H1 (cell line): ENCODE measurements at regions not wholly inside any gene's neighbourhood (a gene's known extent, or its start where the extent isn't known, plus 50 kb on each side); places are given as distances from the start of the nearest gene placed in this dataset.
"Not testable (repeated sequence)": the region's sequence is repeated elsewhere in the genome, so short reads cannot be mapped to it uniquely, and the experiment has no call there.

Experiments
- CTCF ChIA-PET: fragments of 300-600 bp; sonication (Branson Sonifier 250); formaldehyde crosslinking; loops from one replicate; lab custom pipeline; 2021; ENCODE audit not compliant: partially characterized antibody; lab: Charles Lee
- POLR2A ChIA-PET: fragments of 300-600 bp; sonication (Branson Sonifier 250); formaldehyde crosslinking; loops from one replicate; lab custom pipeline; 2021; ENCODE audit warnings: inconsistent platforms; ENCODE audit not compliant: partially characterized antibody; lab: Charles Lee
- DNase-seq, 2 experiments: peaks; one replicate each; pipeline versions ENCODE4 v3.0.0 to v3.0.0-alpha.2; 2010 to 2022; ENCODE audit warnings: low spot score in 2 of 2, low read depth in 1 of 2, mixed read lengths in 1 of 2
- FAIRE-seq: peaks from 2 replicates; lab custom pipeline; 2011; peaks lifted over from hg19 to GRCh38; lab: Jason Lieb, UNC
- H2AFZ ChIP-seq: 2 replicates; pipeline ENCODE4 v1.8.1; 2012; ENCODE audit warnings: low read length, inconsistent platforms
- H2AK5ac ChIP-seq: 2 replicates; pipeline ENCODE4 v1.6.1; 2013; ENCODE audit warnings: low read depth, low read length
- H2BK120ac ChIP-seq: replicated peaks from 2 replicates; pipeline ENCODE3; 2013; ENCODE audit warnings: low read depth, low read length, inconsistent platforms
- H2BK12ac ChIP-seq: 2 replicates; pipeline ENCODE4 v1.6.1; 2013; ENCODE audit warnings: low read depth, low read length
- H2BK15ac ChIP-seq: 2 replicates; pipeline ENCODE4 v1.6.1; 2013; ENCODE audit warnings: low read length
- H2BK20ac ChIP-seq: 2 replicates; pipeline ENCODE4 v1.6.1; 2013; ENCODE audit warnings: low read length
- H2BK5ac ChIP-seq: 2 replicates; pipeline ENCODE4 v1.6.1; 2013; ENCODE audit warnings: low read depth, low read length
- H3K14ac ChIP-seq: 2 replicates; pipeline ENCODE4 v1.6.1; 2013; ENCODE audit warnings: inconsistent platforms; ENCODE audit not compliant: insufficient read length
- H3K18ac ChIP-seq: 2 replicates; pipeline ENCODE4 v1.6.1; 2013; ENCODE audit warnings: low read length; ENCODE audit errors: extremely low read depth
- H3K23ac ChIP-seq: 2 replicates; pipeline ENCODE4 v1.6.1; 2013; ENCODE audit warnings: inconsistent platforms; ENCODE audit not compliant: insufficient read length
- H3K23me2 ChIP-seq: 2 replicates; pipeline ENCODE4 v1.6.1; 2013; ENCODE audit warnings: low read depth, low read length
- H3K27ac ChIP-seq: 2 replicates; pipeline ENCODE4 v1.6.1; 2011; ENCODE audit warnings: low read depth, low read length, inconsistent platforms
- H3K27me3 ChIP-seq, 4 experiments: replicated peaks in 1 of 4; 1 replicate in 1 of 4; 2 replicates in 3 of 4; pipeline versions ENCODE4 v1.6.1 to v1.8.1; 2011 to 2013; ENCODE audit warnings: low read length in 3 of 4, mild to moderate bottlenecking in 3 of 4, inconsistent platforms in 2 of 4, mixed read lengths in 2 of 4, moderate library complexity in 1 of 4; ENCODE audit not compliant: control insufficient read depth in 3 of 4, insufficient read depth in 3 of 4; ENCODE audit errors: extremely low read depth in 1 of 4
- H3K36me3 ChIP-seq, 4 experiments: 2 replicates each; pipeline versions ENCODE4 v1.6.1 to v1.8.1; 2011 to 2013; ENCODE audit warnings: mild to moderate bottlenecking in 4 of 4, low read length in 3 of 4, moderate library complexity in 2 of 4, control low read depth in 1 of 4, inconsistent platforms in 1 of 4; ENCODE audit not compliant: insufficient read depth in 4 of 4, control insufficient read depth in 2 of 4
- H3K4ac ChIP-seq: replicated peaks from 2 replicates; pipeline ENCODE3; 2013; ENCODE audit warnings: low read length, low read depth, mixed read lengths, inconsistent platforms; ENCODE audit not compliant: insufficient read length
- H3K4me1 ChIP-seq, 4 experiments: replicated peaks in 1 of 4; 1 replicate in 1 of 4; 2 replicates in 3 of 4; pipeline versions ENCODE4 v1.6.1 to v1.8.1; 2011 to 2013; ENCODE audit warnings: low read length in 3 of 4, inconsistent platforms in 2 of 4, mixed read lengths in 1 of 4; ENCODE audit not compliant: insufficient read depth in 4 of 4, control insufficient read depth in 3 of 4
- H3K4me2 ChIP-seq, 2 experiments: 2 replicates each; pipeline versions ENCODE4 v1.6.1 to v1.8.1; 2011 to 2013; ENCODE audit warnings: low read depth in 2 of 2, low read length in 2 of 2, control low read depth in 1 of 2, inconsistent platforms in 1 of 2, mild to moderate bottlenecking in 1 of 2; ENCODE audit not compliant: insufficient read depth in 1 of 2
- H3K4me3 ChIP-seq, 4 experiments: fragments of 200-600, 300-600 bp in 1 of 4; sonication (generic), shearing (Covaris generic), sonication (Bioruptor Twin) in 1 of 4; 2 replicates each; pipeline versions ENCODE4 v1.5.1 to v1.8.1; 2011 to 2016; ENCODE audit warnings: low read length in 4 of 4, low read depth in 3 of 4, control low read depth in 2 of 4, inconsistent platforms in 2 of 4, mild to moderate bottlenecking in 2 of 4, mixed read lengths in 1 of 4, moderate library complexity in 1 of 4; ENCODE audit not compliant: insufficient read depth in 2 of 4; ENCODE audit errors: extremely low read depth in 1 of 4
- H3K56ac ChIP-seq: replicated peaks from 2 replicates; pipeline ENCODE3; 2013; ENCODE audit warnings: low read depth, mild to moderate bottlenecking, mixed read lengths, low read length, inconsistent platforms; ENCODE audit not compliant: insufficient read length
- H3K79me1 ChIP-seq: 2 replicates; pipeline ENCODE4 v1.6.1; 2013; ENCODE audit warnings: low read depth, low read length, control low read depth
- H3K79me2 ChIP-seq, 2 experiments: 2 replicates each; pipeline versions ENCODE4 v1.6.1 to v1.8.1; 2012 to 2013; ENCODE audit warnings: low read length in 2 of 2, mild to moderate bottlenecking in 2 of 2, inconsistent platforms in 1 of 2; ENCODE audit not compliant: insufficient read depth in 2 of 2, control insufficient read depth in 1 of 2
- H3K9ac ChIP-seq, 4 experiments: replicated peaks in 1 of 4; 1 replicate in 1 of 4; 2 replicates in 3 of 4; pipeline versions ENCODE4 v1.6.1 to v1.8.1; 2011 to 2013; ENCODE audit warnings: low read depth in 3 of 4, low read length in 3 of 4, control low read depth in 2 of 4, mild to moderate bottlenecking in 2 of 4, moderate library complexity in 2 of 4, inconsistent platforms in 1 of 4; ENCODE audit errors: extremely low read depth in 1 of 4
- H3K9me3 ChIP-seq, 2 experiments: 2 replicates each; pipeline versions ENCODE4 v1.6.1 to v1.8.1; 2012 to 2013; ENCODE audit warnings: mild to moderate bottlenecking in 2 of 2, moderate library complexity in 2 of 2, control low read depth in 1 of 2, inconsistent platforms in 1 of 2, low read depth in 1 of 2, low read length in 1 of 2, mixed read lengths in 1 of 2; ENCODE audit not compliant: insufficient read depth in 2 of 2
- H4K20me1 ChIP-seq, 2 experiments: replicated peaks in 1 of 2; 2 replicates each; pipeline versions ENCODE3 to v1.8.1; 2011 to 2013; ENCODE audit warnings: inconsistent platforms in 2 of 2, low read length in 2 of 2, mild to moderate bottlenecking in 1 of 2; ENCODE audit not compliant: insufficient read depth in 2 of 2, control insufficient read depth in 1 of 2
- H4K5ac ChIP-seq: 2 replicates; pipeline ENCODE4 v1.6.1; 2013; ENCODE audit warnings: low read length, low read depth, mixed read lengths, inconsistent platforms; ENCODE audit not compliant: insufficient read length
- H4K8ac ChIP-seq: 2 replicates; pipeline ENCODE4 v1.8.0; 2013; ENCODE audit warnings: mild to moderate bottlenecking, moderate library complexity, low read length, inconsistent platforms; ENCODE audit not compliant: insufficient read depth; ENCODE audit errors: extremely low read depth
- H4K91ac ChIP-seq: replicated peaks from 2 replicates; pipeline ENCODE3; 2013; ENCODE audit warnings: low read length, mixed read lengths, inconsistent platforms; ENCODE audit not compliant: insufficient read length
- CBX8 ChIP-seq: fragments of 300-800, 300-1000 bp; sonication (generic); IDR thresholded peaks from 2 replicates; pipeline ENCODE4 v1.7.1; 2016; ENCODE audit warnings: low read depth, low read length, borderline replicate concordance
- WGBS, 2 experiments: shearing (Covaris generic) in 1 of 2; methylation state at CpG; one replicate each; pipeline versions ENCODE4 v1.1.6 to v1.1.7; 2013 to 2015; ENCODE audit warnings: low lambda C conversion rate in 2 of 2, mixed read lengths in 2 of 2, inconsistent platforms in 1 of 2, low coverage in 1 of 2, missing lambda C conversion rate in 1 of 2; ENCODE audit not compliant: insufficient replicate concordance in 2 of 2, insufficient coverage in 1 of 2, insufficient read length in 1 of 2; ENCODE audit errors: extremely low coverage in 1 of 2, missing lambda C conversion rate in 1 of 2; 5-methylcytosine and 5-hydroxymethylcytosine counted together

DNA sequence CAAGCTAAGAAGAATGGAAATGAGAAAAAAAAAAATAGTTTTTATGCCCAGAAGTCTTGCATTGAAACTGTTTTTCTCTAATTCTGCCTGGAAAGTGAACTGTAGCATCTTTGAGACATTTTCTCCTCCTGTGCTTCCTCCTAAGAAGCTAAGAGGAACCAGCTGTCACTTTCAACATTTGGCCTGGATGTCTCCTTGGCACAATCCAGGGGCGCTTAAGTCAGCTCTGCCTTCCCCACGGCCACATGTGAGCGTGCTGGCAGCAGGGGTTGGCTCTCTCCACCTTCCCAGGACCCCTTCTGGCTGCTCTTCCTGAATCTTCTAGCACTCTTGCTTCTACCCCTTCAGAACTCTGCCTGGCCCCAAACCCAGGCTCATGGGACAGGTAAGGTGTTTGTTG lies 289.6 kb upstream of the ADARB2 start (continued):
- no peak for TF ChIP-seq CBX8
- TF ChIP-seq, all 59 proteins: peak for 0

DNA sequence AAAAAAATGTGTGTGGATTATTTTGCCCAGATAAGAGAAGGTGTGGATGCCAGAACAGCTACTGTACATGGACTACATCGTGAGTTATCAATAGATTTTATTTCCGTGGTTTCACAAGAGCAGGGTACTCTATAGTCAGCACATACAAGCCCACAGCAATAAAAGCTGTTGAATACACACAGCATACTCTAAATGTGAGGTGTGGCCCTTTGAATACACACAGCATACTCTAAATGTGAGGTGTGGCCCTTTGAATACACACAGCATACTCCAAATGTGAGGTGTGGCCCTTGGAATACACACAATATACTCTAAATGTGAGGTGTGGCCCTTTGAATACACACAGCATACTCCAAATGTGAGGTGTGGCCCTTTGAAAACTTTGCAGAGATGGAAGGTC lies 287.4 kb upstream of the ADARB2 start:
- H4K20me1 ChIP-seq, H3K4me1 ChIP-seq, H2BK120ac ChIP-seq, H3K4me3 ChIP-seq, CTCF ChIA-PET, H3K23me2 ChIP-seq, POLR2A ChIA-PET, H3K27ac ChIP-seq, H3K23ac ChIP-seq, H3K56ac ChIP-seq, H3K27me3 ChIP-seq, H3K4me2 ChIP-seq, H2BK5ac ChIP-seq, H2BK12ac ChIP-seq, FAIRE-seq, H2BK15ac ChIP-seq, H2BK20ac ChIP-seq, H3K18ac ChIP-seq, H3K36me3 ChIP-seq, H3K14ac ChIP-seq, H3K79me1 ChIP-seq, H2AFZ ChIP-seq, H4K8ac ChIP-seq, H2AK5ac ChIP-seq, H3K9ac ChIP-seq, DNase-seq, H4K91ac ChIP-seq, H3K4ac ChIP-seq, H3K79me2 ChIP-seq, H4K5ac ChIP-seq, H3K9me3 ChIP-seq: not testable (repeated sequence)
- 43% methylated on average over 2 of the region's 2 CpGs; no CpG with 5 or more reads in 1 of the 2 experiments for WGBS, 2 experiments
